ENCODE measurements at regions not wholly inside any gene's neighbourhood (a gene's known extent, or its start where the extent isn't known, plus 50 kb on each side); places are given as distances from the start of the nearest gene placed in this dataset.

DNA sequence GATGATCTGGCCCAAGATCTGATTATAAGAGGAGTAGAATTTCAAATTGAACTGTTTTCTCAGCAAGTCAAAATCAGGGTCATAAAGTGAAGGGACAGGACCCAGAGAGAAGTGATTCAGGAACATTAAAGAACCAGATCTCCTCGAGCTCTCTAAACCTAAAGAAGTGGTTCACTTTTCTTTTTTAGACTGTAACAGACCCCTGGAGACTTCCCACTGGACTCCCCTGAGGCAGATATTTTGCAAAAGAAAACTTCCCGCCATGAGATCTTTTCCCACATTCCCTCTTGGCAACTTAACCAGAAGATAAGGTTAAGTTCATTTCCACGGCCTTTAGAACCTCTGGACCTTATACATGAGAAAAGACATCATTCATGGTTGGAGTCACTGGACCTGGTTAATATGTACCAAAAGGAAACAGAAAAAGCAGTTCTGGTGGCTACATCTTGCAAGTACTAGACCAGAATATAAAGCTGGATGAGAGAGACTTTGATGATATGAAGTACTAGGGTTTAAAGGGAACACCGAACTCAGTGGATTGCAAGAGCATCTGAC, 1061.4 kb downstream of the MRPL39 start:
- Histone ChIP-seq H3K9me2 (replicated peaks; ENCODE audit: low read depth, low read length) (no peaks in the 10 kb centered on the region), H3K36me3 (ENCODE audit: insufficient read depth, low read length) (no peaks in the 10 kb centered on the region), H4K20me1 (ENCODE audit: insufficient read depth, low read length, poor library complexity, severe bottlenecking) (no peaks in the 10 kb centered on the region), H3K4me2 (ENCODE audit: low read depth, low read length, poor library complexity, severe bottlenecking) (no peak overlapping the region), H3K9ac (ENCODE audit: low read depth, low read length, poor library complexity, severe bottlenecking) (no peak overlapping the region), H3K27me3 (ENCODE audit: insufficient read depth, low read length, poor library complexity, severe bottlenecking) (no peaks in the 10 kb centered on the region), H2AFZ (ENCODE audit: low read length) (no peak overlapping the region), H3K9me3 (ENCODE audit: insufficient read depth, low read depth, low read length) (no peaks in the 10 kb centered on the region), H3K4me1 (ENCODE audit: insufficient read depth, low read length, poor library complexity, severe bottlenecking) (no peaks in the 10 kb centered on the region), H3K4me3 (ENCODE audit: low read length, poor library complexity, severe bottlenecking) (no peak overlapping the region), H3K79me2 (ENCODE audit: insufficient read depth, low read length) (no peaks in the 10 kb centered on the region), H3F3A (ENCODE audit: low read depth) (no peaks in the 10 kb centered on the region)
- no peak for TF ChIP-seq EZH2phosphoT487 (IDR thresholded peaks at IDR 0.05; ENCODE audit: borderline replicate concordance)
- TF ChIP-seq, protein P1, sequence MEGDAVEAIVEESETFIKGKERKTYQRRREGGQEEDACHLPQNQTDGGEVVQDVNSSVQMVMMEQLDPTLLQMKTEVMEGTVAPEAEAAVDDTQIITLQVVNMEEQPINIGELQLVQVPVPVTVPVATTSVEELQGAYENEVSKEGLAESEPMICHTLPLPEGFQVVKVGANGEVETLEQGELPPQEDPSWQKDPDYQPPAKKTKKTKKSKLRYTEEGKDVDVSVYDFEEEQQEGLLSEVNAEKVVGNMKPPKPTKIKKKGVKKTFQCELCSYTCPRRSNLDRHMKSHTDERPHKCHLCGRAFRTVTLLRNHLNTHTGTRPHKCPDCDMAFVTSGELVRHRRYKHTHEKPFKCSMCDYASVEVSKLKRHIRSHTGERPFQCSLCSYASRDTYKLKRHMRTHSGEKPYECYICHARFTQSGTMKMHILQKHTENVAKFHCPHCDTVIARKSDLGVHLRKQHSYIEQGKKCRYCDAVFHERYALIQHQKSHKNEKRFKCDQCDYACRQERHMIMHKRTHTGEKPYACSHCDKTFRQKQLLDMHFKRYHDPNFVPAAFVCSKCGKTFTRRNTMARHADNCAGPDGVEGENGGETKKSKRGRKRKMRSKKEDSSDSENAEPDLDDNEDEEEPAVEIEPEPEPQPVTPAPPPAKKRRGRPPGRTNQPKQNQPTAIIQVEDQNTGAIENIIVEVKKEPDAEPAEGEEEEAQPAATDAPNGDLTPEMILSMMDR (conservative IDR thresholded peaks at IDR 0.05; ENCODE audit: low read length), result no peak

DNA sequence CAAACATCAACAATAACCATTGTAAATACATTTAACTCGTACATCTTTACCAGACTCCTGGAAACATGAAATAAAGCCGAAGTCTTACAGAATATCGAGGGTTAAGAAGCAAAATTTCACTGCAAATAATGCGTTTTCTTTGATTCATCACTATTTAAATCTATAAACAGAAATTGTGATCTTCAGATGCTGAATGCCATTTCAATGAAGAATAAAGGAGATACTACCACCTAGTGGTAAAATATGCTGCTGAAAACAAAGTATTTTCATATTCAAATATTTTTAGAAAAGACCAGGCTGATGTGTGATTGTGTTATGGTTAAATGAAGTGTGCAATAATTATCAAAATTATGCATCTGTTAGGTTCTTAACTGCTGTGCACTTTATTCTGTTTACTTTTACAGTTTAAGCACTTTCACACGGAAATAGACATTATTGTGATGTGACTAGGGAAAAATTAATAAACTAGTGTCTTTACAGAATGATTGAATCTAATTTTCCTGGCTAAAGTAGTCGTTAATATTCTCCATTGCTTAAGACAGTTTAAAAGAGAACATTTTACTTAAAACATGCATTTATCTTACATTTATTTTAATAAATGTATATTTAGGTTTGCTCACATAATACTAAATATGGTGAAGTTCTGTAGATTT, 1093.1 kb downstream of the MRPL39 start:
- no peak overlapping the region for H3K9ac ChIP-seq (ENCODE audit: low read depth, low read length, poor library complexity, severe bottlenecking)
- no peaks in the 10 kb centered on the region for H3K4me1 ChIP-seq (ENCODE audit: insufficient read depth, low read length, poor library complexity, severe bottlenecking)
- no peaks in the 10 kb centered on the region for H3K9me3 ChIP-seq (ENCODE audit: insufficient read depth, low read depth, low read length)
- H3K27me3 ChIP-seq (ENCODE audit: insufficient read depth, low read length, poor library complexity, severe bottlenecking), result no peaks in the 10 kb centered on the region
- no peak overlapping the region for H3K4me3 ChIP-seq (ENCODE audit: low read length, poor library complexity, severe bottlenecking)
- no peak overlapping the region for H3K4me2 ChIP-seq (ENCODE audit: low read depth, low read length, poor library complexity, severe bottlenecking)
- H3K79me2 ChIP-seq (ENCODE audit: insufficient read depth, low read length), result no peaks in the 10 kb centered on the region
- TF ChIP-seq, protein P1 (conservative IDR thresholded peaks at IDR 0.05; ENCODE audit: low read length), result peak; percentile 90
- no peak for TF ChIP-seq EZH2phosphoT487 (IDR thresholded peaks at IDR 0.05; ENCODE audit: borderline replicate concordance)
- no peaks in the 10 kb centered on the region for H4K20me1 ChIP-seq (ENCODE audit: insufficient read depth, low read length, poor library complexity, severe bottlenecking)
- no peaks in the 10 kb centered on the region for H3F3A ChIP-seq (ENCODE audit: low read depth)
- H2AFZ ChIP-seq (ENCODE audit: low read length), result no peak overlapping the region
- no peaks in the 10 kb centered on the region for H3K36me3 ChIP-seq (ENCODE audit: insufficient read depth, low read length)
- H3K9me2 ChIP-seq (replicated peaks; ENCODE audit: low read depth, low read length), result no peaks in the 10 kb centered on the region

DNA sequence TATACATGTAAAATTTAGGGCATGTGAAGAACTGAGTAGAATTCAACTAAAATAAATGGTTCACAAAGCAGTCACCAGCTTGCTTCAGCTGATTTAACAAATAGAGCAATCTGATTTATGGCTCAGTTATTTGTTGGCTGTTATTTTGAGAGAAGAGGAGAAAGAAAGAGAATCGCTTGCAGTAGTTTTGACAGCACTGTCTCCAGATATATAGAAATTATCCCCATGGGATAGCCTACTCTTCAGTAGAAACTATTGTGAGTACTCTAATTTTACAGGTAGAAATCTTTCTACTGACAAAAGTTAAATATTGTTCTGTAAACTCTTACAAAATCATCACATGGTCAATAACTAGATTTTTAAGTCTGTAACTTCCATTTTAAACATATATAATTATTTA, 1098.2 kb downstream of the MRPL39 start:
- Histone ChIP-seq H3K79me2 (ENCODE audit: insufficient read depth, low read length) (no peaks in the 10 kb centered on the region), H3F3A (ENCODE audit: low read depth) (no peaks in the 10 kb centered on the region), H2AFZ (ENCODE audit: low read length) (no peak overlapping the region), H3K4me2 (ENCODE audit: low read depth, low read length, poor library complexity, severe bottlenecking) (no peak overlapping the region), H3K27me3 (ENCODE audit: insufficient read depth, low read length, poor library complexity, severe bottlenecking) (no peaks in the 10 kb centered on the region), H3K36me3 (ENCODE audit: insufficient read depth, low read length) (no peaks in the 10 kb centered on the region), H3K4me1 (ENCODE audit: insufficient read depth, low read length, poor library complexity, severe bottlenecking) (no peaks in the 10 kb centered on the region), H3K4me3 (ENCODE audit: low read length, poor library complexity, severe bottlenecking) (no peak overlapping the region), H4K20me1 (ENCODE audit: insufficient read depth, low read length, poor library complexity, severe bottlenecking) (no peaks in the 10 kb centered on the region), H3K9me2 (replicated peaks; ENCODE audit: low read depth, low read length) (no peaks in the 10 kb centered on the region), H3K9me3 (ENCODE audit: insufficient read depth, low read depth, low read length) (no peaks in the 10 kb centered on the region), H3K9ac (ENCODE audit: low read depth, low read length, poor library complexity, severe bottlenecking) (no peak overlapping the region)
- no peak for TF ChIP-seq EZH2phosphoT487 (IDR thresholded peaks at IDR 0.05; ENCODE audit: borderline replicate concordance)
- TF ChIP-seq, protein P1 (conservative IDR thresholded peaks at IDR 0.05; ENCODE audit: low read length), result no peak

Data from Loucy (cell line).